ES-I3 (cell line): ENCODE measurements at regions not wholly inside any gene's neighbourhood (a gene's known extent, or its start where the extent isn't known, plus 50 kb on each side); places are given as distances from the start of the nearest gene placed in this dataset.

Experiments
- H3K36me3 ChIP-seq: 2 replicates; pipeline ENCODE4 v1.6.1; 2013; ENCODE audit warnings: mild to moderate bottlenecking, low read length, control low read depth, moderate library complexity; ENCODE audit not compliant: insufficient read depth
- H3K4me1 ChIP-seq: 2 replicates; pipeline ENCODE4 v1.6.1; 2013; ENCODE audit warnings: mild to moderate bottlenecking, control low read depth, low read length; ENCODE audit not compliant: insufficient read depth
- H3K9ac ChIP-seq: 2 replicates; pipeline ENCODE4 v1.6.1; 2013; ENCODE audit warnings: low read depth, mild to moderate bottlenecking, low read length, moderate library complexity
- H3K9me3 ChIP-seq: 2 replicates; pipeline ENCODE4 v1.6.1; 2013; ENCODE audit warnings: mild to moderate bottlenecking, low read length, moderate library complexity; ENCODE audit not compliant: control insufficient read depth, insufficient read depth

DNA sequence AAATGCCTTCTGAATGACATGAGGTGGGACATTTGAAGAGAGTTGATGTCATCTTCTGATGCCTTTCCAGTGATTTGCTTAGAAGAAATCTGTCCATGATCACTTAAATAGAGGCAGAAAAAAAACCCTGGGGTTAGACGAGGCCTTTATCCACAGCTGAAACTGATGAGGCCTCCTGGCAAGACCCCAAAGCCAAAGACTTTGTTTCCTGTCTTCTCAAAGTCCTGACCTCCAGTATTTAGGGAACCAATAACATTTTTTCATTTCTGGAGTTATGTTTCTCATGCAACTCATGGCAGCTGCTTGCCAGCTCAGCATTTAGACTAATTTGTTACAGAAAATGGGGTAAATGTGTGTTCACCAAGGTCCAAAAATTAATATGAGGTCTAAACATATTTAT is 248.0 kb upstream of the PRDM1 start:
- Histone ChIP-seq H3K4me1 (peaks cover 3% of the 10 kb centered on the region; the same call in 1 of the 2 replicates), H3K9me3 (no peaks in the 10 kb centered on the region), H3K9ac (no peak overlapping the region), H3K36me3 (no peaks in the 10 kb centered on the region)

DNA sequence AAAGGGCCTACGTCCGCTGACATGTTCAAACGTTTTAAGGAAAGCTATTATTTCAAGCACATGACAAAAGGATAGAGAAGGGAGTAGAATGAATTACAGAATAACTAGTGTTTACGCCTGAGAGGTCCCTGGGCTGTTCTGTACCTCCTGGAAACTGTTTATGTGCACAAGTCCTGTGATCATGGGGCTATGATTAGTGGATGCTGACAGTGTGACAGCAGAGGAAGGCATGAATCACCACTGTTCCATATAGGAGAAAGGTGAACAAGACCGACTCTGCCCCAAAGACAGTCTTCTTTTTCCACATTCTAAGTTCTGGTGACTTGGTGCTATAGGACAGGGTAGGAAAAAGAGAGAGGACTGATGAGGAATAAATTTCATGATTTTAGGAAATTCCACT is 249.2 kb upstream of the PRDM1 start:
- no peaks in the 10 kb centered on the region for H3K36me3 ChIP-seq
- H3K9ac ChIP-seq: no peak overlapping the region
- H3K9me3 ChIP-seq: no peaks in the 10 kb centered on the region
- peaks cover 3% of the 10 kb centered on the region; the same call in 1 of the 2 replicates for H3K4me1 ChIP-seq

DNA sequence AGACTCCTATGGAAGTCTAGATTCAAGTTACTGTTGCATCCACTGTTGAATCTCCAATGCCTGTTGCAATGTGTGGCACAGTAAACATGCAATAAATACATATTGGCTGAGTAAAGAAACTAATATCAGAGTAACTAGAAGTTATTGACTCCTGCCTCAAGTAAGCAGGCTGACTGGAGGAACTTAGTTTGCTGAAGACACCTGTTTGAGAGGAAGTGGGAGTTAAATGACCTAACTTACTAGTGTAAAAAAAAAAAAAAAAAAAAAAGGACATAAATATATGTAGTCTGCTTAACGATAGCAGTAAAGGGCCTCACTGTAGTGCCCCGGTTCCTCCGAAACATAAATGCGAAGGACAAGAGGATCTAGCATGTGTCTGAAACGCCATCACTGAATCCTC is 249.8 kb upstream of the PRDM1 start:
- H3K9me3 ChIP-seq: no peaks in the 10 kb centered on the region
- H3K4me1 ChIP-seq: peaks cover 3% of the 10 kb centered on the region; the same call in 1 of the 2 replicates
- 0 out of 2 replicates have a peak, but pooled peaks cover 2% of the 10 kb centered on the region for H3K36me3 ChIP-seq
- no peak overlapping the region for H3K9ac ChIP-seq

- no peak overlapping the region for H3K9ac ChIP-seq
- 0 out of 2 replicates have a peak, but pooled peaks cover 2% of the 10 kb centered on the region for H3K36me3 ChIP-seq
- H3K9me3 ChIP-seq: no peaks in the 10 kb centered on the region
- H3K4me1 ChIP-seq: peaks cover 3% of the 10 kb centered on the region; the same call in 1 of the 2 replicates
Measured at GRCh38 chr6:105835373-105835772, 250.8 kb upstream of the PRDM1 start.

DNA sequence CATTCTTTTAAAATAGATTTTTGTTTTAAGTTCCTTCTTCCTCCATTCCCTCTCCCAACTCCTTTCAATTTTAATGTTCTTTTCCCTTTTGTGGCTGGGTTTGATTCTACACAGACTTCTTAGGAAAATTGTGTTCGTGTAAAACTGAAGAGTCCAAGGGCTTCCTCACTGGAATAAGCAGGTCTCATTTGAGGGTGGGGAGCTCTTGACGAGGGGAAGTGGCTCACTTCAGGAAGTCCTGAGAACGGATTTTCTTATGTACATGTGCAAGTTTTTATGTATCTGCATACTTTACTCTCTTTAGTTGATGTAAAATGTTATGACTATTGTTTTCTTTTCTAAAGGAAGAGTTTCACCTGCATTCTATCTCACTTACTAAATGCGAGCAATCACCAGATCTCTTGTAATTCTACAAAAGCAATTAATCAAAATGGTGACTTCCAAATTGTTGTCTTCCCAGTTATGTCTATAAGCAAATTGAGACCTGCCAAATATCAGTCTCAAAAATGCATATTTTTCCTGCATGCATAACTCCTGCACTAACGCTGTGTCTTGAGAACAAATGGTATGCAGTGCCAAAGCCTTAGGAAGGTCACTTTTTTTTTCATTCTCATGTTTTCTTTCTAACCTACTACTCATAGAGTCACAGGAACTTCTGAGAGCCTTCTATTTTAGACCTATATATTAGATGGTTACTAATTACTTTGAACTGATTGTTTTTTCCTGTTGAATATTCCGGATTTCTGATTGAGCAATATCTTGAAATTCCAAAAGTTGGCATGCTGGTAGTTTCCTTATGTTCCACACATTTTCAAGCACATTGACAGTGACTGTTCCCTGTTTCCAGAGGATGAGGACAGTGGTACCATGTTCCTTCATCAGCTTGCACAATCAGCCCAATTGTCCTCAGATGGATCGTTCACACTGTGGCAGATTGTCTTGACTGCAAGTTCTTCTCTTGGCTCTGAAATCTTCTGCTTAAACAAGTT is 251.9 kb upstream of the PRDM1 start:
- no peaks in the 10 kb centered on the region for H3K9me3 ChIP-seq
- H3K4me1 ChIP-seq: peaks cover 3% of the 10 kb centered on the region; the same call in 1 of the 2 replicates
- no peak overlapping the region for H3K9ac ChIP-seq
- H3K36me3 ChIP-seq: 0 out of 2 replicates have a peak, but pooled peaks cover 2% of the 10 kb centered on the region

GRCh38 chr6:105832313-105832761 is 253.8 kb upstream of the PRDM1 start:
- Histone ChIP-seq H3K9ac (no peak overlapping the region), H3K4me1 (peaks cover 3% of the 10 kb centered on the region; the same call in 1 of the 2 replicates), H3K9me3 (no peaks in the 10 kb centered on the region), H3K36me3 (0 out of 2 replicates have a peak, but pooled peaks cover 2% of the 10 kb centered on the region)

- H3K36me3 ChIP-seq: 0 out of 2 replicates have a peak, but pooled peaks cover 2% of the 10 kb centered on the region
- no peak overlapping the region for H3K9ac ChIP-seq
- H3K4me1 ChIP-seq: peaks cover 3% of the 10 kb centered on the region; the same call in 1 of the 2 replicates
- H3K9me3 ChIP-seq: no peaks in the 10 kb centered on the region
Measured at GRCh38 chr6:105831311-105832097, 254.6 kb upstream of the PRDM1 start.

DNA sequence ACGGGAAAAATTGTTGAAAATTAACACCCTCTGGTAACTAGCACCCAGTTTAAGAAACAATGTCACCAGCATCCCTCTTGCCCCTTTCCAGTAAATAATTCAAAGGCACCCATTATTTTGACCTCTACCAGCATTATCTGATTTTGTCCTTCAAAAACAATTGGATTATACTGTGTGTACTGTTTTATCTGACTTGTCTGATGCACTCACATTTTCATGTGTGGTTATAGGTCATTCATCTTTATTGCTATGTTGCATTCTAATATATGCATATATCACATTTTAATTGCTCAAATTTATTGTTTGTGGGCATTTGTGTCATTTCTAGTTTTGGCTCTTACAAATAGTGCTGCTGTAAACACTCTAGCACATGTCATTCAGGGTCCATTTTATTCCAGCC is 260.9 kb upstream of the PRDM1 start:
- Histone ChIP-seq H3K9me3 (no peaks in the 10 kb centered on the region), H3K9ac (no peak overlapping the region), H3K4me1 (no peaks in the 10 kb centered on the region), H3K36me3 (no peaks in the 10 kb centered on the region)

DNA sequence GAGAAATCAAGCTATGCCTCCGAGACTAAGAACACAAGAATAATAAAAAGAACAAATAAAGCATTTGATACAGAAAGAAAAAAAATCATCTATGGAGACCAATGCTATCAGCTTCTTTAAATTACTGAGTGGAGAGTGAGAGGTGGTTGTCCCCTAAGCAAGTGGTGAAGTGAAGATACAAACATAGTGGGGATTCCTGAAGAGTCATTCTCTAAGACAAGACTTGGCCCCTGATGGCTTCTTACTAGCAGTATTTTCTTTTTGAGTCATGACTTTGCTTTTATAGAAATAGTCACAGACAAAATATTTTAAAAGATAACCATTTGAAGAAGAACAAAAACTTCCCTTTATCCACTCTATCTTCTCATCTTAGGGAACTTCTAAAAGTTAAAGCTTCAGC is 261.4 kb upstream of the PRDM1 start:
- no peaks in the 10 kb centered on the region for H3K9me3 ChIP-seq
- H3K9ac ChIP-seq: no peak overlapping the region
- H3K4me1 ChIP-seq: no peaks in the 10 kb centered on the region
- no peaks in the 10 kb centered on the region for H3K36me3 ChIP-seq

DNA sequence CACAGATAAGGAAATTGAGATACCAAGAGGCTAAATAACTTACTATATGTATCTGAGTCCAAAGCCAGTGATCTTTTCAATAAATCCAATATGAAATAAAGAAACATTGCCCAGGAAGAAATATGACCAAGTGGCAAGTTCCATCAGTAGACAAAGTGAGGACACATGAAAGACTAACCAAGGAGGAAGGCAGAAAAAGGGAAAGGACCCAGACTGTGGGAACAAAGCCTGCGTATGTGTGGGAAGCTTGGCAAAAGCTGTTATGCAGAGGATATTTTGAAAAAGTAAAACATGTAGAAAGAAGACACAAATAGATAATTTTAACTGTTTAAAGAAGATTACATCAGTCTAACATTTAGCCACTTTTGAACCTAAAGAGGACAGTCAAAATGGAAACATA is 264.4 kb upstream of the PRDM1 start:
- Histone ChIP-seq H3K9ac (no peak overlapping the region), H3K4me1 (no peaks in the 10 kb centered on the region), H3K9me3 (no peaks in the 10 kb centered on the region), H3K36me3 (no peaks in the 10 kb centered on the region)

- Histone ChIP-seq H3K4me1 (no peaks in the 10 kb centered on the region), H3K9ac (no peak overlapping the region), H3K9me3 (no peaks in the 10 kb centered on the region), H3K36me3 (no peaks in the 10 kb centered on the region)
Measured at GRCh38 chr6:105821027-105821426, 265.1 kb upstream of the PRDM1 start.

DNA sequence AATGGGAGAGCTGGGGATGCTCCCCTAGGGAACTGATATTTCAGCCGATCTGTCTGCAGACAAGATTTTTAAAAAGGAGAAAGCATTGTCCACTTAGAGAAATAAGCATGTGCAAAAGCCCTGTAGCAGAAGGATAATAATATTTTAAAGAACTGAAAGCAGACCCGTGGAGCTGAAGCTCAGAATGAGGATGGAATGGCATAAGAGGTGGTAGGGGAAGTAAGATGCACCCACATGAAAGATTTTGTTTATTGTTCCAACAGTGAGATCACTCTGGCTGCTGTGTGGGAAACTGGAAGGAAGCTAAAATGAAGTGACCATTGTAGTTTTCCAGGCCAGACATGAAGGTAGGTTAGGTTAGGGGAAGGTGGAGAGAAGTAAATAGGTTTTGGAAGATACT is 266.4 kb upstream of the PRDM1 start:
- Histone ChIP-seq H3K36me3 (no peaks in the 10 kb centered on the region), H3K4me1 (peaks cover 5% of the 10 kb centered on the region; the same call in 1 of the 2 replicates), H3K9me3 (no peaks in the 10 kb centered on the region), H3K9ac (no peak overlapping the region)

- Histone ChIP-seq H3K9me3 (no peaks in the 10 kb centered on the region), H3K4me1 (peaks cover 7% of the 10 kb centered on the region; the same call in 1 of the 2 replicates), H3K36me3 (no peaks in the 10 kb centered on the region), H3K9ac (no peak overlapping the region)
Measured at GRCh38 chr6:105818505-105818904, 267.6 kb upstream of the PRDM1 start.

- Histone ChIP-seq H3K36me3 (no peaks in the 10 kb centered on the region), H3K9ac (no peak overlapping the region), H3K9me3 (no peaks in the 10 kb centered on the region), H3K4me1 (peaks cover 7% of the 10 kb centered on the region; the same call in 1 of the 2 replicates)
Measured at GRCh38 chr6:105817961-105818360, 268.2 kb upstream of the PRDM1 start.
